WERI-Rb-1 (cell line): ENCODE measurements at regions not wholly inside any gene's neighbourhood (a gene's known extent, or its start where the extent isn't known, plus 50 kb on each side); places are given as distances from the start of the nearest gene placed in this dataset.

Experiments
- DNase-seq: peaks from one replicate; pipeline ENCODE4 v3.0.0-alpha.2; 2020
- H3K27ac ChIP-seq: fragments of 250-450 bp; sonication (Bioruptor Pico); 2 replicates; pipeline ENCODE4 v1.5.1; 2020; ENCODE audit warnings: mild to moderate bottlenecking, moderate library complexity
- H3K27me3 ChIP-seq: fragments of 250-450 bp; sonication (Bioruptor Pico); 2 replicates; pipeline ENCODE4 v1.5.1; 2021; ENCODE audit warnings: mild to moderate bottlenecking, low read depth, moderate library complexity; ENCODE audit not compliant: insufficient read depth, severe bottlenecking
- H3K36me3 ChIP-seq: fragments of 250-450 bp; sonication (Bioruptor Pico); 2 replicates; pipeline ENCODE4 v1.5.1; 2020; ENCODE audit warnings: mild to moderate bottlenecking, moderate library complexity
- H3K4me3 ChIP-seq: 2 replicates; pipeline ENCODE4 v1.5.1; 2011; ENCODE audit warnings: low read depth, mild to moderate bottlenecking, control low read depth, low read length
- H3K9me3 ChIP-seq: fragments of 250-450 bp; sonication (Bioruptor Pico); 2 replicates; pipeline ENCODE4 v1.5.1; 2021; ENCODE audit warnings: mild to moderate bottlenecking, moderate library complexity; ENCODE audit not compliant: severe bottlenecking
- CTCF ChIP-seq: IDR thresholded peaks from 2 replicates; pipeline ENCODE4 v1.5.1; 2011; ENCODE audit warnings: low read depth, mild to moderate bottlenecking, control low read depth, inconsistent platforms, low read length

GRCh38 chr18:64201781-64202180, 52.9 kb upstream of the LINC00305 start:
- Histone ChIP-seq H3K27me3 (no peaks in the 10 kb centered on the region), H3K9me3 (no peaks in the 10 kb centered on the region), H3K4me3 (no peak overlapping the region), H3K36me3 (no peaks in the 10 kb centered on the region), H3K27ac (no peak overlapping the region)
- TF ChIP-seq CTCF: no peak
- DNase-seq: no peak

- no peak overlapping the region for H3K4me3 ChIP-seq
- DNase-seq: no peak
- H3K27ac ChIP-seq: no peak overlapping the region
- H3K36me3 ChIP-seq: no peaks in the 10 kb centered on the region
- no peaks in the 10 kb centered on the region for H3K27me3 ChIP-seq
- no peaks in the 10 kb centered on the region for H3K9me3 ChIP-seq
- TF ChIP-seq CTCF: no peak
These were observed 50.7 kb upstream of the LINC00305 start for GRCh38 chr18:64199581-64199980.
